H9 (cell line): ENCODE measurements at regions not wholly inside any gene's neighbourhood (a gene's known extent, or its start where the extent isn't known, plus 50 kb on each side); places are given as distances from the start of the nearest gene placed in this dataset.

ENCODE experiments used
- DNase-seq: peaks from one replicate; pipeline ENCODE4 v3.0.0-alpha.2; 2017
- H2AFZ ChIP-seq: one replicate; pipeline ENCODE4 v1.6.1; 2013; ENCODE audit warnings: mild to moderate bottlenecking, low read length, control low read depth, moderate library complexity
- H2AK5ac ChIP-seq: 2 replicates; pipeline ENCODE4 v1.6.1; 2013; ENCODE audit warnings: low read length, control low read depth, mixed read lengths; ENCODE audit not compliant: insufficient read length
- H2BK120ac ChIP-seq: one replicate; pipeline ENCODE4 v1.6.1; 2013; ENCODE audit warnings: low read depth, mild to moderate bottlenecking, low read length, control low read depth, inconsistent platforms; ENCODE audit not compliant: poor library complexity, severe bottlenecking
- H2BK12ac ChIP-seq: 2 replicates; pipeline ENCODE4 v1.6.1; 2013; ENCODE audit warnings: low read length, control low read depth, mixed read lengths, low read depth; ENCODE audit not compliant: insufficient read length
- H2BK15ac ChIP-seq: 2 replicates; pipeline ENCODE4 v1.6.1; 2013; ENCODE audit warnings: low read depth, low read length, control low read depth
- H2BK20ac ChIP-seq: one replicate; pipeline ENCODE4 v1.6.1; 2013; ENCODE audit warnings: low read depth, mild to moderate bottlenecking, low read length, control low read depth, inconsistent platforms; ENCODE audit not compliant: poor library complexity, severe bottlenecking
- H2BK5ac ChIP-seq: 2 replicates; pipeline ENCODE4 v1.6.1; 2013; ENCODE audit warnings: low read length, control low read depth, mixed read lengths; ENCODE audit not compliant: insufficient read length
- H3K14ac ChIP-seq: 2 replicates; pipeline ENCODE4 v1.6.1; 2013; ENCODE audit warnings: low read length, control low read depth; ENCODE audit not compliant: insufficient read depth
- H3K18ac ChIP-seq: 2 replicates; pipeline ENCODE4 v1.6.1; 2013; ENCODE audit warnings: low read depth, mild to moderate bottlenecking, mixed read lengths, low read length, control low read depth; ENCODE audit not compliant: insufficient read length
- H3K23ac ChIP-seq: 2 replicates; pipeline ENCODE4 v1.6.1; 2013; ENCODE audit warnings: low read length, control low read depth, mixed read lengths, low read depth; ENCODE audit not compliant: insufficient read length
- H3K23me2 ChIP-seq: 2 replicates; pipeline ENCODE4 v1.6.1; 2013; ENCODE audit warnings: low read depth, mild to moderate bottlenecking, mixed read lengths, low read length, control low read depth; ENCODE audit not compliant: insufficient read length, poor library complexity, severe bottlenecking
- H3K27ac ChIP-seq: 2 replicates; pipeline ENCODE4 v1.5.1; 2013; ENCODE audit warnings: low read length, control low read depth, mixed read lengths, low read depth; ENCODE audit not compliant: insufficient read length
- H3K27me3 ChIP-seq: 2 replicates; pipeline ENCODE4 v1.6.1; 2013; ENCODE audit warnings: low read length, control low read depth, inconsistent platforms; ENCODE audit not compliant: insufficient read depth
- H3K4ac ChIP-seq: 2 replicates; pipeline ENCODE4 v1.6.1; 2013; ENCODE audit warnings: low read depth, mild to moderate bottlenecking, control low read depth, inconsistent platforms, low read length, moderate library complexity
- H3K4me1 ChIP-seq: 2 replicates; pipeline ENCODE4 v1.6.1; 2013; ENCODE audit warnings: low read length, control low read depth, inconsistent platforms; ENCODE audit not compliant: insufficient read depth
- H3K4me2 ChIP-seq: 2 replicates; pipeline ENCODE4 v1.6.1; 2013; ENCODE audit warnings: low read length, control low read depth, mixed read lengths; ENCODE audit not compliant: insufficient read length, insufficient read depth
- H3K56ac ChIP-seq: 2 replicates; pipeline ENCODE4 v1.6.1; 2013; ENCODE audit warnings: low read depth, mild to moderate bottlenecking, mixed read lengths, low read length, control low read depth; ENCODE audit not compliant: insufficient read length
- H3K79me1 ChIP-seq: 2 replicates; pipeline ENCODE4 v1.6.1; 2013; ENCODE audit warnings: low read depth, mild to moderate bottlenecking, moderate library complexity, low read length, control low read depth, inconsistent platforms; ENCODE audit not compliant: insufficient read depth, poor library complexity, severe bottlenecking
- H3K79me2 ChIP-seq: 2 replicates; pipeline ENCODE4 v1.6.1; 2013; ENCODE audit warnings: low read length, control low read depth, inconsistent platforms; ENCODE audit not compliant: insufficient read depth
- H3K9ac ChIP-seq: 2 replicates; pipeline ENCODE4 v1.6.1; 2013; ENCODE audit warnings: low read length, control low read depth, mixed read lengths; ENCODE audit not compliant: insufficient read length; ENCODE audit errors: extremely low read depth
- H3K9me3 ChIP-seq: one replicate; pipeline ENCODE4 v1.6.1; 2013; ENCODE audit warnings: low read depth, low read length, inconsistent platforms; ENCODE audit not compliant: control insufficient read depth
- H3T11ph ChIP-seq: one replicate; pipeline ENCODE4 v1.6.1; 2013; ENCODE audit warnings: mild to moderate bottlenecking, low read length, control low read depth, inconsistent platforms
- H4K20me1 ChIP-seq: one replicate; pipeline ENCODE4 v1.6.1; 2013; ENCODE audit not compliant: control insufficient read depth, insufficient read length, insufficient read depth
- H4K5ac ChIP-seq: 2 replicates; pipeline ENCODE4 v1.6.1; 2013; ENCODE audit warnings: low read depth, mild to moderate bottlenecking, mixed read lengths, low read length, control low read depth; ENCODE audit not compliant: insufficient read length
- H4K8ac ChIP-seq: replicated peaks from 2 replicates; pipeline ENCODE4 v1.6.1; 2013; ENCODE audit warnings: low read length, control low read depth, mixed read lengths, low read depth; ENCODE audit not compliant: insufficient read length
- H4K91ac ChIP-seq: 2 replicates; pipeline ENCODE4 v1.6.1; 2013; ENCODE audit warnings: low read depth, mild to moderate bottlenecking, moderate library complexity, mixed read lengths, low read length, control low read depth; ENCODE audit not compliant: insufficient read length
- H3K27ac Mint-ChIP-seq, 3 experiments: 2 replicates in 2 of 3; 3 replicates in 1 of 3; pipeline ENCODE4 v1.8.0; 2020 to 2021; ENCODE audit warnings: mixed read lengths in 3 of 3, mild to moderate bottlenecking in 1 of 3, moderate library complexity in 1 of 3
- H3K27me3 Mint-ChIP-seq: 2 replicates; pipeline ENCODE4 v1.8.0; 2021; ENCODE audit warnings: low read depth, mild to moderate bottlenecking, moderate library complexity, mixed read lengths
- H3K36me3 Mint-ChIP-seq, 3 experiments: 2 replicates in 2 of 3; 3 replicates in 1 of 3; pipeline ENCODE4 v1.8.0; 2020 to 2021; ENCODE audit warnings: low read depth in 3 of 3, mixed read lengths in 3 of 3; ENCODE audit not compliant: insufficient read depth in 1 of 3
- H3K4me1 Mint-ChIP-seq, 2 experiments: 2 replicates each; pipeline ENCODE4 v1.8.0; 2020; ENCODE audit warnings: mixed read lengths in 2 of 2
- H3K4me3 Mint-ChIP-seq, 2 experiments: 2 replicates in 1 of 2; 3 replicates in 1 of 2; pipeline ENCODE4 v1.8.0; 2020 to 2021; ENCODE audit warnings: mild to moderate bottlenecking in 2 of 2, mixed read lengths in 2 of 2, moderate library complexity in 1 of 2
- H3K9me3 Mint-ChIP-seq, 2 experiments: 2 replicates in 1 of 2; 3 replicates in 1 of 2; pipeline ENCODE4 v1.8.0; 2020; ENCODE audit warnings: mild to moderate bottlenecking in 2 of 2, mixed read lengths in 2 of 2, moderate library complexity in 1 of 2
- CTCF ChIP-seq: fragments of 200-600 bp; sonication (generic); conservative IDR thresholded peaks from 3 replicates; pipeline ENCODE4 v1.8.0; 2021; ENCODE audit warnings: antibody characterized with exemption, mild to moderate bottlenecking
- whole genome bisulfite sequencing: extraction: QIAGEN DNeasy Blood & Tissue Kit; methylation state at CpG from one replicate; pipeline ENCODE4 v1.1.7; 2013; ENCODE audit warnings: missing lambda C conversion rate, low lambda C conversion rate, mixed read lengths; ENCODE audit not compliant: insufficient read length; ENCODE audit errors: extremely low coverage; 5-methylcytosine and 5-hydroxymethylcytosine counted together

GRCh38 chr7:28346256-28346655 is 66.1 kb upstream of the CREB5 start:
- H2BK12ac ChIP-seq, result no peak overlapping the region
- H3K27ac ChIP-seq, result no peak overlapping the region
- H2AFZ ChIP-seq, result no peak overlapping the region
- no peak overlapping the region for H3K23ac ChIP-seq
- no peaks in the 10 kb centered on the region for H3K9me3 ChIP-seq
- no peak for DNase-seq
- no peak overlapping the region for H4K8ac ChIP-seq
- H4K20me1 ChIP-seq, result no peaks in the 10 kb centered on the region
- no peak overlapping the region for H2BK120ac ChIP-seq
- H3T11ph ChIP-seq, result no peak overlapping the region
- H2BK15ac ChIP-seq, result no peak overlapping the region
- H3K18ac ChIP-seq, result no peak overlapping the region
- no peaks in the 10 kb centered on the region for H3K79me2 ChIP-seq
- no peak overlapping the region for H3K14ac ChIP-seq
- H4K91ac ChIP-seq, result no peak overlapping the region
- no peak overlapping the region for H3K9ac ChIP-seq
- no peak overlapping the region for H3K27ac Mint-ChIP-seq
- H3K4me1 ChIP-seq, result no peaks in the 10 kb centered on the region
- H2AK5ac ChIP-seq, result no peak overlapping the region
- no peak for TF ChIP-seq CTCF
- H4K5ac ChIP-seq, result no peak overlapping the region
- no peak overlapping the region for H2BK5ac ChIP-seq
- no peak overlapping the region for H3K4ac ChIP-seq
- H3K27me3 ChIP-seq, result no peaks in the 10 kb centered on the region
- H3K79me1 ChIP-seq, result no peaks in the 10 kb centered on the region
- H3K4me3 Mint-ChIP-seq, result no peak overlapping the region
- H2BK20ac ChIP-seq, result no peak overlapping the region
- H3K4me2 ChIP-seq, result no peak overlapping the region
- H3K27me3 Mint-ChIP-seq, result no peaks in the 10 kb centered on the region
- no peaks in the 10 kb centered on the region for H3K4me1 Mint-ChIP-seq
- H3K9me3 Mint-ChIP-seq, result peaks cover 0 to 3% of the 10 kb centered on the region in 2 experiments; a peak in 1 of 5 replicates
- H3K56ac ChIP-seq, result no peak overlapping the region
- H3K36me3 Mint-ChIP-seq, result no peaks in the 10 kb centered on the region
- no peaks in the 10 kb centered on the region for H3K23me2 ChIP-seq
- no CpG with 5 or more reads among the region's 1 CpG for WGBS
